BJ (cell line): ENCODE measurements at regions not wholly inside any gene's neighbourhood (a gene's known extent, or its start where the extent isn't known, plus 50 kb on each side); places are given as distances from the start of the nearest gene placed in this dataset.

Experiments used
- CTCF ChIA-PET: fragments of 350-600 bp; formaldehyde crosslinking; extraction: SDS; loops from one replicate; lab custom pipeline; 2021; ENCODE audit warnings: antibody characterized with exemption, inconsistent platforms; lab: Yijun Ruan, JAX
- POLR2A ChIA-PET: fragments of 300-600 bp; sonication (Branson Sonifier 250); formaldehyde crosslinking; extraction: SDS; loops from one replicate; lab custom pipeline; 2021; ENCODE audit warnings: antibody characterized with exemption; lab: Charles Lee
- DNase-seq: peaks from one replicate; pipeline ENCODE4 v3.0.0-alpha.2; 2011; ENCODE audit warnings: low read depth
- H3K27me3 ChIP-seq: 2 replicates; pipeline ENCODE4 v1.6.0; 2011; ENCODE audit warnings: low read length; ENCODE audit not compliant: control insufficient read depth, insufficient read depth
- H3K36me3 ChIP-seq: 2 replicates; pipeline ENCODE4 v1.5.1; 2011; ENCODE audit warnings: low read length; ENCODE audit not compliant: control insufficient read depth, insufficient read depth
- H3K4me3 ChIP-seq: 2 replicates; pipeline ENCODE4 v1.5.1; 2011; ENCODE audit warnings: low read depth, mild to moderate bottlenecking, control low read depth, low read length
- TF ChIP-seq, protein P1 (sequence below): IDR thresholded peaks from 2 replicates; pipeline ENCODE4 v1.5.1; 2011; ENCODE audit warnings: low read depth, mild to moderate bottlenecking, control low read depth, inconsistent platforms, low read length, moderate library complexity; ENCODE audit not compliant: insufficient read depth

DNA sequence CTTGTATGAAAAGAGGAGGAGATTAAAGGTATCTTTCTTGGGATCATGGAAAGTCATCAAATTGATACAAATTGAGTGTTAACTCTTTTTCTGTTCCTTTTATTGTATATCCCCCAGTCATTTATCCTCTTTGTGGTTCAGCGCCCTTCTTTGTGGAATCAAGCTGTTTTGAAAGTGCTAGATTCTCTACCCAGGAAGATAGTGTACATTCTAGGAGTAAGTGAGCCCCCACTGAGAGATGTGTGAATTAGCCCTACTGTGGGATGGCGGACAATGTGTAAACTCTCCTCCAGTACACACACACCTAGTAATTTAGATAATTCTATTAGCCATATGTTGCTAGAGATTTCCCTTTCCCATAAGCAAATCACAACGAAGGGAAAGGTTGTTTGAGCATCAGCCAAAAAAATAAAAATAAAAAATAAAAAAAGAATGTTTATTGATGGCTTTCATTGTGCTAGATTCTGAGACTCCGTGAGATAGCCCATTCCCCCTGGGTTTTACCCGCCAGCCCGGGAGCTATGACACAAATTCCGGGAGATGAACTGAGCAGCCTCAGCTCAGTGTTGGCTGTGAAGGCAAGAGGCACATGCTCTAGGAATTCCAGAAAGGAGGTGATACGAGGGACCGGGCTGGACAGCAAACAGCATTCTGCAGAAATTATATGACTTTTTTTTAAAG is 378.4 kb upstream of the RUNX1 start:
- ChIA-PET POLR2A (interaction anchor here (0.7 kb wide), 1 partner anchor 138 kb away, joined by 5 read pairs; no protein-coding TSS in a partner anchor), CTCF (interaction anchor here (1.0 to 2.0 kb wide), 4 partner anchors 9 to 15 kb away, joined by 3 to 6 read pairs (median 4); no protein-coding TSS in a partner anchor)
- no peak overlapping the region for H3K4me3 ChIP-seq
- TF ChIP-seq, protein P1, sequence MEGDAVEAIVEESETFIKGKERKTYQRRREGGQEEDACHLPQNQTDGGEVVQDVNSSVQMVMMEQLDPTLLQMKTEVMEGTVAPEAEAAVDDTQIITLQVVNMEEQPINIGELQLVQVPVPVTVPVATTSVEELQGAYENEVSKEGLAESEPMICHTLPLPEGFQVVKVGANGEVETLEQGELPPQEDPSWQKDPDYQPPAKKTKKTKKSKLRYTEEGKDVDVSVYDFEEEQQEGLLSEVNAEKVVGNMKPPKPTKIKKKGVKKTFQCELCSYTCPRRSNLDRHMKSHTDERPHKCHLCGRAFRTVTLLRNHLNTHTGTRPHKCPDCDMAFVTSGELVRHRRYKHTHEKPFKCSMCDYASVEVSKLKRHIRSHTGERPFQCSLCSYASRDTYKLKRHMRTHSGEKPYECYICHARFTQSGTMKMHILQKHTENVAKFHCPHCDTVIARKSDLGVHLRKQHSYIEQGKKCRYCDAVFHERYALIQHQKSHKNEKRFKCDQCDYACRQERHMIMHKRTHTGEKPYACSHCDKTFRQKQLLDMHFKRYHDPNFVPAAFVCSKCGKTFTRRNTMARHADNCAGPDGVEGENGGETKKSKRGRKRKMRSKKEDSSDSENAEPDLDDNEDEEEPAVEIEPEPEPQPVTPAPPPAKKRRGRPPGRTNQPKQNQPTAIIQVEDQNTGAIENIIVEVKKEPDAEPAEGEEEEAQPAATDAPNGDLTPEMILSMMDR: no peak
- H3K36me3 ChIP-seq: no peaks in the 10 kb centered on the region
- H3K27me3 ChIP-seq: no peaks in the 10 kb centered on the region
- DNase-seq: no peak

DNA sequence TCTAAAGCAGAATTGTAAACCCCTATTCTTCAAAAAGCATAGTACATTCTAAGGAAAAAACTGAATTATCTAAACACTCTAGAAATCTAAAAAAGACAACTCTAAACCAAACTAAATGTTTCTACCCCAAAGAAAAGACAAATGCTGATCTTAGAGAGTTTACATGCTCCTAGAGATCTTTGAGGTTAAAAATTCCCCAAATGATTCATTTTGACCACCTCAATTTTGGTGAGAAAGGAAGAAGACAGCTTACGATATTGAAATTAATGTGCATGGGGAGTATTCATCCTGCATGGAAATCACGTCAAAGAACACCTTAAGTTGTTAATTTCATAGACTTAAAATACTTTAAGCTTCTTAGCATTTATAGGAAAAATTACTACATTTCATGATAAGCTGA is 377.8 kb upstream of the RUNX1 start:
- no peaks in the 10 kb centered on the region for H3K27me3 ChIP-seq
- ChIA-PET CTCF (interaction anchor here (1.2 to 2.0 kb wide), 3 partner anchors 8 to 14 kb away, joined by 3 to 6 read pairs (median 3); no protein-coding TSS in a partner anchor), POLR2A (no interaction called here)
- no peak overlapping the region for H3K4me3 ChIP-seq
- TF ChIP-seq, protein P1: no peak
- DNase-seq: no peak
- no peaks in the 10 kb centered on the region for H3K36me3 ChIP-seq

DNA sequence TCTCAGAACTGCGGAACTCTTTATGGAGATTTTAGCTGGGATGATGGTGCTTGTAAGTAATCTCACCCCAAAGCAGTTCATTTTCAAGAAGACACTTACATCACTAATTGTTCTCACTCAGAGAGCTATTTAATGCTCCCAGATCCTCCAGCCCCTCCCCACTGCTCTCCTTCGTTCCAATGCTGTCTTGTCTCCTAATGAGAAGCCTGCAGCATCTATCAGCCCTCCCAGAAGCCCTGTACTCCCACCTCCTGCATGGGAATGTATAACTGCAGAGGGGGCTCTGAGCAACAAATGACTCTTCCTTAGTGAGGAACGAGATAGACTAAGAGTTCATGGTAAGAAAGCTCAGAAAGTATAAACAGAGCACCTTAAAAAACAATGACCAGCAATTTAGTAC is 377.4 kb upstream of the RUNX1 start:
- CTCF ChIA-PET: interaction anchor here (1.2 to 2.0 kb wide), 3 partner anchors 9 to 14 kb away, joined by 3 to 6 read pairs (median 3); no protein-coding TSS in a partner anchor
- H3K36me3 ChIP-seq: no peaks in the 10 kb centered on the region
- no peak for DNase-seq
- TF ChIP-seq, protein P1: no peak
- POLR2A ChIA-PET: no interaction called here
- H3K27me3 ChIP-seq: no peaks in the 10 kb centered on the region
- H3K4me3 ChIP-seq: no peak overlapping the region

DNA sequence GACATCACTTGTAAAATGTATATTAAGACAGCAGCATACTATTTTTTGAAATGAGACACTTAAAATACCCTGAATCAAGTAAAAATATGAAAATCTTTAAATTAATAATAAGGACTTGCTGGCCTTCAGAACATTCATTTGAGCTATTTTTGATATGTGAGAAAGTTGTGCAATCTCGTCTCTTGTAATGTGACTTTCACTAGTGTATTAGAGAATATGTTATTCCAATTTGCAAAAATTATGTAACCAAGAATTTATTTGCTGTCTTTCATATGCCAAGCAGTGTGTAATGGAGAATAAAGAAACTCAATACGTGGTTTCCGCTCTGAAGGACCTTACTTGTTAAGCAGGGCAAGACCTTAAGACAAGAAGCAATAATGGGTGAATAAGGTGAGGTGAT is 375.0 kb upstream of the RUNX1 start:
- DNase-seq: no peak
- ChIA-PET POLR2A (no interaction called here), CTCF (interaction anchor here (0.9 to 1.1 kb wide), 2 partner anchors 9 to 415 kb away, joined by 3 read pairs; no protein-coding TSS in a partner anchor)
- TF ChIP-seq, protein P1: no peak
- no peaks in the 10 kb centered on the region for H3K36me3 ChIP-seq
- H3K4me3 ChIP-seq: no peak overlapping the region
- no peaks in the 10 kb centered on the region for H3K27me3 ChIP-seq

DNA sequence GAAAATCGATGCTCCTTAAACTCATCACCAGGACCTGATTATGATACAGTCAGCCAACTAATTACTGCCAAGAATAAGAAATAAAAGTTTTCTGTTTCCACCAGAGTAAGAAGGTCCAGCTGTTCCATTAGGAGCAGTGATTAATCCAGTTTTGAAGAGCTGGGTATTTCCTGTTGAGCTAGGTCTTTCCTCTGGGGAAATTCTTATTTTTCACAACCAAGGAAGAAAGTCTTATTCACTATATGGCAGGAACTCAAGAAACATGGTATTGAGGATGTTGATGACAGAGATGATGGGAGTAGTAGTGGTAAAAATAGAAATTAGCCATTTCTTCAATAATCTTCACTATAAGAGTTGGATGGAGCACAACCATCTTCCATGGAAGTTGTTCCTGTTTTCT is 374.6 kb upstream of the RUNX1 start:
- no peaks in the 10 kb centered on the region for H3K27me3 ChIP-seq
- CTCF ChIA-PET: interaction anchor here (0.9 to 1.1 kb wide), 2 partner anchors 9 to 415 kb away, joined by 3 read pairs; no protein-coding TSS in a partner anchor
- no peaks in the 10 kb centered on the region for H3K36me3 ChIP-seq
- no peak overlapping the region for H3K4me3 ChIP-seq
- TF ChIP-seq, protein P1: no peak
- no peak for DNase-seq
- POLR2A ChIA-PET: no interaction called here
